Glomerular visceral epithelial cell (primary cell): ENCODE measurements at regions not wholly inside any gene's neighbourhood (a gene's known extent, or its start where the extent isn't known, plus 50 kb on each side); places are given as distances from the start of the nearest gene placed in this dataset.
"Not testable (repeated sequence)": the region's sequence is repeated elsewhere in the genome, so short reads cannot be mapped to it uniquely, and the experiment has no call there.

Source experiments
- DNase-seq: peaks from one replicate; pipeline ENCODE4 v3.0.0-alpha.2; 2016; ENCODE audit errors: extremely low spot score

DNA sequence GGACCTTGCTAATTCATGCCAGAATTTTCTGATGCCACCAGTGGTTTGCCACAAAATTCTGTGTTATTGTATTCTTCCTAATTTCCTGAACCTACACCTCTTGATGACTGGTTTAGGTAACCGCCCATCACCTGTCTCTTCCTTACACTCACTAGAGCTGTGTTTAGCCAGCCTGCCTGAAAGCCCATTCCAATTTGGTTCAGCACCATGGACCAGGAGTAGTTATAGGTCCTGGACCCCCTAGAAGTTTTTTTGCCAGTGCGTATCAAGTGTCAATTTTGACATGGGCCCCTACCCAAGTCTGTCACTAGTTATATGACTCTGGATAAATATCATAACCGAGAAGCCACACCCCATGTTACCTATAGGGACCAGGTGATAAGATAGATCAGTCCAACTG lies 94.0 kb upstream of the NAP1L1 start:
- DNase-seq: no peak

DNA sequence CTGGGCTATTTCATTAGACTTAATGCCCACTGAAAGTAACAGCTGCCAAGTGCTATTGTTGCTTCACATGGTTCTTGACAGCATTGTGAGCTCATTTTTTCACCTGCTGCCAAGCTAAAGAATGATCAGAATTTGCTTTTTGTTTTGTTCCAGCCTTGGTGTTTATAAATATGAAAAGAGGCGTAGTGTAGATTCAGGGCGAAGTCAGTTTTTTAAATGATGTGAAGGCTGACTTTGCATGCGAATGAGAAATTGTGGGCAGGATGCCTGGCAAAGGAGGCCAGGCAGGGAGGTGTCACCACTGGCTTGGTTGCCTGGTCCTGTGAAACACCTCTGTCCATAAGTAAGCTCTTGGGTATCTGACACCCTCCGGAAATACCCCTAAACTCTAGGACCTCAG lies 93.3 kb upstream of the NAP1L1 start:
- no peak for DNase-seq

DNA sequence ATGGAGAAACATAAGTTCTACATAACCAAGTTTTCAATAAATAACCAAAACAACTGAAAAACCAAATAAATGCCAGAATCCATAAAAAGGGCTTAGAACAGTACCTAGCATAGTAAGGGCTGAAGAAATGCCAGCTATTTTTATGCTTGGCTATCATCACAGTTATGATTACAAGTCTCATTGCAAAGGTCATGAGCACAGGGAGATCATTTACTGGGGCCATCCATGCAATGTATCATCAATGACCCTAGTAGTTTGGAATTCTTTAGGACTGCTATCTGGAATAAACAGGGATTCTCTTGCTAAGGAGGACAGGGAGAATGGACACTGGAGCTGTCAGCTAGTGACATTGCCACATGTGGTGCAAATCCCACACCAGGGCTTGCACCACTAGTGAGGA lies 92.5 kb upstream of the NAP1L1 start:
- no peak for DNase-seq

DNA sequence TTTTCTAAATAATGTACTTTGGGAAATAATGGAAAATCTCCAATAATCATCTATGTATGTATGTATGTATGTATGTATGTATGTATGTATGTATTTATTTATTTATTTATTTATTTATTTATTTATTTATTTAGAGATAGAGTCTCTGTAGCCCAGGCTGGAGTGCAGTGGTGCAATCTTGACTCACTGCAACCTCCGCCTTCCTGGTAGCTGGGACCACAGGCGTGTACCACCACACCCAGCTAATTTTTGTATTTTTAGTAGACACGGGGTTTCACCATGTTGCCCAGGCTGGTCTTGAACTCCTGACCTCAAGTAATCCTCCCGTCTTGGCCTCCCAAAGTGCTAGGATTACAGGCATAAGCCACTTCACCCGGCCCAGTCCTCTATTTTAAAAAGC lies 91.5 kb upstream of the NAP1L1 start:
- not testable (repeated sequence) for DNase-seq

DNA sequence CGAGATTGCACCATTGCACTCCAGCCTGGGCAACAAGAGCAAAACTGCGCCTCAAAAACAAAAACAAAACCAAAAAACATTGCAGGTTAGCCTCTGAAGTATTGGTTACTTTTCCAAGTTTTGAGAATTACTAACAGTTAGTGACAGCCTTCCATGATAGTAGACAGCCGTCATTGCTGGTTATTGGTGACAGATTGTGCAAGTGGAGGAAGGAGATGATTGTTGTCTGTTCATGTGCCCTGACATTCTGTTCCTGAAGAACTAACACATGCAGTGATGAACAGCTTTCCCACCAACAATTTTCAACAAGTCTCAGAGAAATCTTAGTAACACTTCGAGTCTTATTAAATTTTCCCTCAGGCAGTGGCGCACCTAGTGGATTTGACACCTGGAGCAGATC lies 89.3 kb upstream of the NAP1L1 start:
- no peak for DNase-seq

DNA sequence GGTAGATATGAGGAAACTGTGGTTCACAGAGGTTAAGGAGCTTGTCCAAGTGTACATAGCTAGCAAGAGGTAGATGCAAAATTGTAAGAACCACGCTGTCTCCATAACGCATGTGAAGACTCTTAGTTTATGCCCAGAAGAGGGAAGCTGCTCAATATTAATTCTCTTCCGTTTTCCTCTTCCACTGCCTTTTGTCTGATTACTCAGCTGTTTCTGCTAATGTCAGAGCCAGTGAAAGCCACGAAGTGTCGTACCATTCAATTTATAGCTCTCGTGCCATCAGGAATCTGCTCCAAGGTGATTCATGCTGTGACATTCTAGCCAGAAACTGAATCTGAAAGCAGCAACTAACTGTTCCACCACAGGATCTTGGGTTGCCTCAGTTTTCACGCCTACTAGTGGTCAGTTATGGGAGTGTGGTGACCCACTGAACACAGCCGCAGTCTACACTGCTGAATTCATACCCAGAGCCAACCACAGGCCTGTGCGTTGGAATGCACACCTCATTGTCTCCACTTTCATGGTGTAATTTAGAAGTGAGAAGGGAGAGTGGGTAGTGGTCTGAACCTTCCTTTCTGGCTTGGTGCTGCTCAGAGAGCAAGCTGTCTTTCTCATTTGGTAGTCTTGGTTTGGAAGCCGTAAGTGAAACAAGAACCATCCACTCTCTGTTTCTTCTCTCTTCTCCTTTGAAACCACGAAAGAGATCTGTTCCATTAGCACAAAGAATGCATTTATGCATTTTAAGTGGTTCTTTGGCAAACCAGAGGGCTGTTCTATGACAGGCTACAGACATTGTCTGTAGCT lies 74.2 kb upstream of the NAP1L1 start:
- DNase-seq: peak; percentile 80

DNA sequence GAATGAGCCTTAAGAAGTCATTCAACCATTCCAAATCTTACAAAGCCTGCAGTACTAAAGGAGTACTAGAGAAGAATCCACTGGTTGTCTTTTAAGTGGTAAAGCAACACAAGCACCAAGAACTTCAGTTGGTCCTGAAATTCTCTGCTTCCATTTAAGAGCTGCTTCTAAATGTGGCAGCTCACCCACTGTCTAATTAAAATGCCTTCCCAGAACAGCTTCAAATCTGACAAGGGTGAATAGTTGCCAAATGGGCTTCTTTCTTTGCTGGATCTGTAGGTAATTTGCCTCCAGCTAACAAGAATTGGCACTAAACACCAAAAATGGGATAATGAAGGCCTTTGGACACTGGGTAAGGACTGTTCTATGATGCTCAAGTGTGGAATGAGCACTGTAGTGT lies 72.2 kb upstream of the NAP1L1 start:
- no peak for DNase-seq

DNA sequence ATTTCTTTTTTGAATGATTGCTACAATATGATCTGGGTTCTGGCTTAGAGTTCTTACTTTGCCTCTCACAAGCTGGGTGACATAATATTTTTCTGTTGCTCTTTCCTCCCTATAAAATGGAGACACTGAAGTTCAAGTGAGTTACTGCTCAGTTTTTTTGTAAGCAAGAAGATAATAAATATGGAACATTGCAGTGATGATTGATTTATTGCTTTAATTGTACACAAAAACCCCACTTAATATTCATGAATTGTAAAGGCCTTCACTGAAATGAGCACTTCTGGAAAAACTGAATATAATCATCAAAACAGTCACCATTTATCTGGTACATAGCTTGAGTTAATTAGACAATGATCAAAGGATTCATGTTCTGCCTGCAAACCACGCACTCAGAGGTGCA lies 71.8 kb upstream of the NAP1L1 start:
- DNase-seq: no peak

DNA sequence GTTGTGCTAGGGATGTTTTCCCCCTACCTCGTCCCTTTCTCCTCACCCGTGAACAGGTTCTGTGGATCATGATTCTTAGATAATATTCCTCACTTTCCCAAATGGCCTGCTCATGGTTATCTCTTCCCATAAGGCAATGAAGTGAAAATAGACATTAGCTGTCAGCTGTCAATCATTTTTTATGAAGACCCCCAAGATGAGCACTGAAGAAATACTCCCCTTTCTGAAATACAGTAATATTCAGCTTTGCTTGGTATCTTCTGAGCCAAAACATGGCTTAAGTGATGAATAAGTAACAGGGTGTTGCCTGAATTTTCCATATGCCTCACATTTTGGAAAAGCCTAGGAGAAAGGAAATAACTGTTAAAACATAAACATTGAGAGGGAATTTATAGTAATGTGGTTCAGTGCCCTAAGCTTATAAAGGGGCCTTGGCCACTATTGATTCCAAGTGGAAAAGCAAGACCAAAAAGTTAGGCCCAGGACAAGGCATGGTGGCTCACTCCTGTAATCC lies 70.7 kb upstream of the NAP1L1 start:
- DNase-seq: no peak

DNA sequence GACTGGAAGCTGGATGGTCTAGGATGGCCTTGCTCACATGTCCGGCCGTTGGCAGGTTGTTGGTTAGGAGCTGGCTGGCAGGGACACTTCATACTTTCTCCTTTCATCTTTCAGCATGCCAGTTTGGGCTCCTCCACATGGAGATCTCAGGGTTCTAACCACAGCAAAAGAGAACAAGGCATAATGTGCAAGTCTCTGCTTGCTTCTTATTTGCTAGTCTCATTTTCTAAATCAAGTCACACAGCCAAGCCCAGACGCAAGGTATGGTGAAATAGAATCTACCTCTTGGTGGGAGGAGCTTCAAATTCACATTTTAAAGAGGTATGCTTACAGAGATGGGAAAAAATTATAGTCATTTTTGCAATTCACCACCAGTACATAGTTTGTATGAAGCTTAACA lies 69.1 kb upstream of the NAP1L1 start:
- no peak for DNase-seq

DNA sequence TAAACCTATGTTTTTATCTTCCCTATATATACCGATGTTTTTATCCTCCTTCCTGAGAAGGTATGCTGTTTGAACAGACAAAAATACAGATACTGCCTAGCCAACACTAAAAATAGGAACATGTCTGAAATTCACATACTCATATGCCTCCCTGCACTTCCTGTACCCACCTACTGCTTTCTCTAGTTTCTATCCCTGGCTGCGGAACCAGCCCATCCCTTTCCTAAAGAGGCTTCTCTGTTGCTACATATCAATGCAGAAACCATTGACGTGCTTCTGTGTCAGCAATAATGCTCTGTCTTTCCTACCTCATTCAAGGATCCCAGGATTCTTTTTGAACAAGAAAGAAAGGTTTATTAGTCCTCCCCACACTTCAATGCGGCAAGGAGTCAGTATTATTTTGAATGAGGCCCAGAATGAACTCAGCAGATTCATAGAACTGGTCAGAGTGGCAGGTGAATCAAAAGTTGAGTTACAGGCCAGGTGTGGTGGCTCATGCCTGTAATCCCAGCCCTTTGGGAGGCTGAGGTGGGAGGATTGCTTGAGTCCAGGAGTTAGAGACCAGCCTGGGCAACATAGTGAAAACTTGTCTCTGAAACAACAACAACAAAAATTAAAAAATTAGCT lies 67.8 kb upstream of the NAP1L1 start:
- no peak for DNase-seq

DNA sequence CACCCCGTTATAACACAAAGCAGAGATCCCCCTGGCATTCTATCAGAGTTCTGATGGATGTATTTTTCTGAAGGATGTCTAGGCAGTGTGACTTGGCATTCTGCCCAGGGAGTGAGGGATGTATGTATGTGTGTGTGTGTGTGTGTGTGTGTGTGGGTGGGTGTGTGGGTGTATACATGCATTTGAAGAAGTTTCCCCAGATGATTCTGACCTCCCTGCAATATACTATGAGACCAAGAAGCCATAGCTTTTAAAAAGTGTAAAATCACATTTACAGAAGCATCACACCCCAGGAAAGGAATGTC lies 59.7 kb upstream of the NAP1L1 start:
- peak; percentile 40 for DNase-seq

DNA sequence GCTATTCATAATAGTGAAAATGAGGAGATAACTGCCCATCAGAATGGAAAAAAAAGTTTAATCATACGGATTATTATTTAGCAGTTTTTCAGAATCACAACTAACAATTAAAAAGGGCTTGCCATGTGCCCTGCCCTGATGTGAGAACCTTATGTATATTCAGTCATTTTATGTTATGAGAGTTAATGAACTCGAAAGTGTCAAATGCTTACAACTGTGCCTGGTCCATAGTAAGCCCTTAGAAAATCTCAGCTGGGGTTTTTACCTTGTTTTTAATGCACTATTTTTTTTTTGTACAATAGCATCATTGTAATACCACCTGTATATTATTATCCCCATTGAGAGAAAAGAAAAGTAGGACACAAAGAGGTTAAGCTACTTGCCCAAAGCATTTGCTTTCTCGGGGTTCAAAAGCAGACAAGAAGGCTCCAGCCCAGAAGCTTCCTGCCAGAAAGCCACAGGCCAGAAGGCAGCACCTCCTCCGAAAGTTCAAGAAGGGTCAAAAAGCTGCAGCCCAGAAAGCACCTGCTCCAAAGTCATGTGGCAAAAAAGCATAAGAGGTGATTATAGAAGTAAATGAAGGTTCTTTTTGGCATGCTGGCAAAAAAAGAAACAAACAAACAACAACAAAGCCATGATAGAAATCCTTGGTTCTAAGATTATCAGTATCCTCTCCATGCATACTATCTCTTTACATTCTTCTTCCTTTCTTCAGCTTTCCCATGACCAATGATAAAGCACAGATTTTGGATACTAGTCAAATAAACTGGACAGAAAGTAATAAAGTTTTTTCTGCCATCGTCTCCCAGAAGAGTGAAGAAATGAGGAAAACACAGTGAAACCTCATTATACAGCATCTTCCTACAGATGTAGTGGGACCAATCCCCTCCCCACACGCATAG lies 59.1 kb upstream of the NAP1L1 start:
- DNase-seq: no peak

DNA sequence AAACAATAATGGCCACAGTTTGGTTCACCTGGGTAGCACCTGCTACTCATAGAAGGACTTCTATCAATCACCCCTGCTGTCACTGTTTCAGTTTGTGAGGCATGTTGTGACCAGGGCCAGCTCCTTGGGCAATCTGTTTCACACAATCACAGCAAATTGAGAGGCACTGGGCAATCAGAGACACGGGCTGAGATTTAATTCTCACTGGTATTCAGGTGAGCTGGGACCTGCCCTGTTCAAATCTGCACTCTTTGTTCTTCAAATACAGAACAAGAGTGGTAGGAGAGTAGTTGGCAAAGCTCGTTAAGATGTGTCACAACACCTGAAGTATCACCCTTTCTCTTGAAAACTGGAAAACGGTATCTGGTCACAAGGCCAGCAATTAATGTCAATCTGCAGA lies 57.8 kb upstream of the NAP1L1 start:
- DNase-seq: no peak

DNA sequence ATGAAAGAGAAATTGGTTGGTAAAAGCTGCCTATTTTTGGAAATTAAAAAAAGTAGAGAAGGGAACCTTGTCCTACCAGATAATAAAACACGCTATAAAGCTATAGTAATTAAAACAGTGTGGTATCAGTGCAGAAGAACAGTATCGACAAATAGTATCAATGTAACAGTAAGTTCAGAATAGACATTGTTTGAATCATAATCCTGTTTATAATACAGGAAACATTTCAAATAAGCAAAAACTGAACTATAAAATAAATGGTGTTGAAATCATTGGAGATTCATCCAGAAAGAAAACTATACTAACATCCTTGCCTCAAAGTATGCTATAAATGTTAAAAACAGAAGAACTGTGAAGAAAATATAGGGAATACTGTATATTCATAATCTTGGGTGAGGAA lies 54.2 kb upstream of the NAP1L1 start:
- no peak for DNase-seq

DNA sequence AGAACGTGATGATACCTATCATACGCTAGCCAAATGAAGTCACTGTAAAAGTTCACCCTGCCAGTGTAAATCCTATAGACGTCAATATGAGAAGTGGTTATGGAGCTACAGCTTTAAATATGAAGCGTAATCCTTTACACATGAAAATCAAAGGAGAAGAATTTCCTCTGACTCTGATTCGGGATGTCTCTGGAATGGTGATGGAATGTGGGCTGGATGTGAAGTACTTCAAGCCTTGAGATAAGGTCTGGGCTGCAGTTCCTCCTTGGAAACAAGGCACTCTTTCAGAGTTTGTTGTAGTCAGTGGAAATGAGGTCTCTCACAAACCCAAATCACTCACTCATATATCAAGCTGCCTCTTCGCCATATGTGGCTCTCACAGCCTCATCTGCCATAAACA lies 53.1 kb upstream of the NAP1L1 start:
- no peak for DNase-seq

DNA sequence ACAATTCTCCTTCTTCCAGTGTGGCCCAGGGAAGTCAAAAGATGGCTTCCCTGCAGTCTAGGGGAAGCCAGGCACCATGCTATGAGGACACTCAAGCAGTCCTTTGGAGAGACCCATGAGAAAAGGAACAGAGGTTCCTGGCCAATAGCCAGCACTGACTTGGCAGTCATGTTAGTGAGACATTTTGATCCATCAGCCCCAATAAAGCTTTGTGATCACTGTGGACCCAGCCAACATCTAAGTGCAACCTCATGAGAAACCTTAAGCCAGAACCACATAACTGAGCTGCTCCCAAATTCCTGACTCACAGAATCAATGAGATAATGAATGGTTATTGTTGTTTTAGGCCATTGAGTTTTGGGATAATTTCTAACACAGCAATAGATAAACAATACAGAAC lies 51.0 kb upstream of the NAP1L1 start:
- DNase-seq: no peak
